ENCODE measurements at regions not wholly inside any gene's neighbourhood (a gene's known extent, or its start where the extent isn't known, plus 50 kb on each side); places are given as distances from the start of the nearest gene placed in this dataset.
"Not testable (repeated sequence)": the region's sequence is repeated elsewhere in the genome, so short reads cannot be mapped to it uniquely, and the experiment has no call there.

- Histone ChIP-seq H3K27me3 (replicated peaks; ENCODE audit: insufficient read depth, low read length) (no peaks in the 10 kb centered on the region), H3K4me2 (ENCODE audit: low read depth, low read length) (no peak overlapping the region), H3K79me2 (ENCODE audit: low read length) (no peaks in the 10 kb centered on the region), H4K20me1 (ENCODE audit: insufficient read depth, low read length) (no peaks in the 10 kb centered on the region), H2AFZ (ENCODE audit: low read length) (no peak overlapping the region), H3K27ac (ENCODE audit: low read length) (no peak overlapping the region), H3F3A (ENCODE audit: insufficient read depth, low read length) (no peaks in the 10 kb centered on the region), H3K4me3 (ENCODE audit: low read length) (no peak overlapping the region), H3K4me1 (ENCODE audit: low read length) (no peaks in the 10 kb centered on the region), H3K9me2 (replicated peaks; ENCODE audit: insufficient read depth, low read length) (no peaks in the 10 kb centered on the region), H3K9ac (ENCODE audit: low read length) (no peak overlapping the region), H3K36me3 (replicated peaks; ENCODE audit: insufficient read depth, low read length) (no peaks in the 10 kb centered on the region), H3K9me3 (replicated peaks; ENCODE audit: insufficient read depth, low read length) (no peaks in the 10 kb centered on the region)
- TF ChIP-seq, protein P1, sequence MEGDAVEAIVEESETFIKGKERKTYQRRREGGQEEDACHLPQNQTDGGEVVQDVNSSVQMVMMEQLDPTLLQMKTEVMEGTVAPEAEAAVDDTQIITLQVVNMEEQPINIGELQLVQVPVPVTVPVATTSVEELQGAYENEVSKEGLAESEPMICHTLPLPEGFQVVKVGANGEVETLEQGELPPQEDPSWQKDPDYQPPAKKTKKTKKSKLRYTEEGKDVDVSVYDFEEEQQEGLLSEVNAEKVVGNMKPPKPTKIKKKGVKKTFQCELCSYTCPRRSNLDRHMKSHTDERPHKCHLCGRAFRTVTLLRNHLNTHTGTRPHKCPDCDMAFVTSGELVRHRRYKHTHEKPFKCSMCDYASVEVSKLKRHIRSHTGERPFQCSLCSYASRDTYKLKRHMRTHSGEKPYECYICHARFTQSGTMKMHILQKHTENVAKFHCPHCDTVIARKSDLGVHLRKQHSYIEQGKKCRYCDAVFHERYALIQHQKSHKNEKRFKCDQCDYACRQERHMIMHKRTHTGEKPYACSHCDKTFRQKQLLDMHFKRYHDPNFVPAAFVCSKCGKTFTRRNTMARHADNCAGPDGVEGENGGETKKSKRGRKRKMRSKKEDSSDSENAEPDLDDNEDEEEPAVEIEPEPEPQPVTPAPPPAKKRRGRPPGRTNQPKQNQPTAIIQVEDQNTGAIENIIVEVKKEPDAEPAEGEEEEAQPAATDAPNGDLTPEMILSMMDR (IDR thresholded peaks at IDR 0.05; ENCODE audit: low read length) = no peak
- no peak for TF ChIP-seq EZH2 (optimal IDR thresholded peaks at IDR 0.05; ENCODE audit: low read depth, low read length)
- TF ChIP-seq EZH2phosphoT487 (IDR thresholded peaks at IDR 0.05; ENCODE audit: low read length) = no peak
- DNase-seq = no peak
These were observed 1650.9 kb downstream of the BRINP3 start for GRCh38 chr1:188826800-188827199.

- no peaks in the 10 kb centered on the region for H3K36me3 ChIP-seq (replicated peaks; ENCODE audit: insufficient read depth, low read length)
- no peak for DNase-seq
- no peaks in the 10 kb centered on the region for H3K9me2 ChIP-seq (replicated peaks; ENCODE audit: insufficient read depth, low read length)
- H3K27me3 ChIP-seq (replicated peaks; ENCODE audit: insufficient read depth, low read length) = no peaks in the 10 kb centered on the region
- H3K4me2 ChIP-seq (ENCODE audit: low read depth, low read length) = no peak overlapping the region
- no peak overlapping the region for H3K9ac ChIP-seq (ENCODE audit: low read length)
- H3K4me3 ChIP-seq (ENCODE audit: low read length) = no peak overlapping the region
- no peaks in the 10 kb centered on the region for H3K4me1 ChIP-seq (ENCODE audit: low read length)
- no peaks in the 10 kb centered on the region for H3K79me2 ChIP-seq (ENCODE audit: low read length)
- H2AFZ ChIP-seq (ENCODE audit: low read length) = no peak overlapping the region
- H3K9me3 ChIP-seq (replicated peaks; ENCODE audit: insufficient read depth, low read length) = no peaks in the 10 kb centered on the region
- H3K27ac ChIP-seq (ENCODE audit: low read length) = no peak overlapping the region
- H4K20me1 ChIP-seq (ENCODE audit: insufficient read depth, low read length) = no peaks in the 10 kb centered on the region
- TF ChIP-seq EZH2phosphoT487 (IDR thresholded peaks at IDR 0.05; ENCODE audit: low read length) (no peak), EZH2 (optimal IDR thresholded peaks at IDR 0.05; ENCODE audit: low read depth, low read length) (no peak)
- TF ChIP-seq, protein P1 (IDR thresholded peaks at IDR 0.05; ENCODE audit: low read length) = no peak
- H3F3A ChIP-seq (ENCODE audit: insufficient read depth, low read length) = no peaks in the 10 kb centered on the region
These were observed 1650.3 kb downstream of the BRINP3 start for GRCh38 chr1:188827400-188827799.

GRCh38 chr1:188841111-188841696 lies 1636.5 kb downstream of the BRINP3 start:
- not testable (repeated sequence) for H3F3A ChIP-seq (ENCODE audit: insufficient read depth, low read length); H3K9ac ChIP-seq (ENCODE audit: low read length); H3K27me3 ChIP-seq (replicated peaks; ENCODE audit: insufficient read depth, low read length); DNase-seq; H4K20me1 ChIP-seq (ENCODE audit: insufficient read depth, low read length); H3K4me3 ChIP-seq (ENCODE audit: low read length); H3K9me3 ChIP-seq (replicated peaks; ENCODE audit: insufficient read depth, low read length); H3K4me2 ChIP-seq (ENCODE audit: low read depth, low read length); H3K36me3 ChIP-seq (replicated peaks; ENCODE audit: insufficient read depth, low read length); H3K9me2 ChIP-seq (replicated peaks; ENCODE audit: insufficient read depth, low read length); H2AFZ ChIP-seq (ENCODE audit: low read length); H3K4me1 ChIP-seq (ENCODE audit: low read length); H3K27ac ChIP-seq (ENCODE audit: low read length); H3K79me2 ChIP-seq (ENCODE audit: low read length)

- no peak for TF ChIP-seq EZH2phosphoT487 (IDR thresholded peaks at IDR 0.05; ENCODE audit: low read length)
- no peak for TF ChIP-seq EZH2 (optimal IDR thresholded peaks at IDR 0.05; ENCODE audit: low read depth, low read length)
- TF ChIP-seq, protein P1 (IDR thresholded peaks at IDR 0.05; ENCODE audit: low read length) = no peak
- Histone ChIP-seq H3K4me2 (ENCODE audit: low read depth, low read length) (no peak overlapping the region), H3K9ac (ENCODE audit: low read length) (no peak overlapping the region), H3K4me1 (ENCODE audit: low read length) (no peaks in the 10 kb centered on the region), H2AFZ (ENCODE audit: low read length) (no peak overlapping the region), H3K27ac (ENCODE audit: low read length) (no peak overlapping the region), H3F3A (ENCODE audit: insufficient read depth, low read length) (no peaks in the 10 kb centered on the region), H3K4me3 (ENCODE audit: low read length) (no peak overlapping the region), H3K36me3 (replicated peaks; ENCODE audit: insufficient read depth, low read length) (no peaks in the 10 kb centered on the region), H3K27me3 (replicated peaks; ENCODE audit: insufficient read depth, low read length) (no peaks in the 10 kb centered on the region), H3K9me2 (replicated peaks; ENCODE audit: insufficient read depth, low read length) (no peaks in the 10 kb centered on the region), H4K20me1 (ENCODE audit: insufficient read depth, low read length) (no peaks in the 10 kb centered on the region), H3K9me3 (replicated peaks; ENCODE audit: insufficient read depth, low read length) (no peaks in the 10 kb centered on the region), H3K79me2 (ENCODE audit: low read length) (no peaks in the 10 kb centered on the region)
- no peak for DNase-seq
These were observed 1631.2 kb downstream of the BRINP3 start for GRCh38 chr1:188846468-188846867.

All from MM.1S (cell line).